HG03457 (cell line): ENCODE measurements at regions not wholly inside any gene's neighbourhood (a gene's known extent, or its start where the extent isn't known, plus 50 kb on each side); places are given as distances from the start of the nearest gene placed in this dataset.

Experiments used
- ATAC-seq: cut with Tn5 transposase; IDR thresholded peaks from one replicate; pipeline ENCODE4 v1.9.1; 2021; ENCODE audit warnings: moderate number of reproducible peaks; ENCODE audit not compliant: unreplicated experiment

GRCh38 chr14:22513066-22513812, 75.8 kb downstream of the DAD1 start:
- ATAC-seq: no peak

GRCh38 chr14:22512106-22512814, 76.8 kb downstream of the DAD1 start:
- ATAC-seq: no peak

- no peak for ATAC-seq
These were observed 78.4 kb downstream of the DAD1 start for GRCh38 chr14:22510527-22511110.

GRCh38 chr14:22509751-22510300, 79.2 kb downstream of the DAD1 start:
- ATAC-seq: no peak

- ATAC-seq: no peak
These were observed 79.9 kb downstream of the DAD1 start for GRCh38 chr14:22509036-22509709.

GRCh38 chr14:22508662-22509035, 80.4 kb downstream of the DAD1 start:
- no peak for ATAC-seq

- no peak for ATAC-seq
These were observed 80.9 kb downstream of the DAD1 start for GRCh38 chr14:22508150-22508457.

GRCh38 chr14:22506778-22507351, 82.2 kb downstream of the DAD1 start:
- no peak for ATAC-seq

- ATAC-seq: no peak
These were observed 82.7 kb downstream of the DAD1 start for GRCh38 chr14:22506378-22506710.

GRCh38 chr14:22505697-22506377, 83.2 kb downstream of the DAD1 start:
- ATAC-seq: no peak

GRCh38 chr14:22505309-22505696, 83.7 kb downstream of the DAD1 start:
- ATAC-seq: no peak

- ATAC-seq: no peak
These were observed 86.5 kb downstream of the DAD1 start for GRCh38 chr14:22502551-22502950.

GRCh38 chr14:22502007-22502406, 87.0 kb downstream of the DAD1 start:
- ATAC-seq: no peak

GRCh38 chr14:22500954-22501726, 87.9 kb downstream of the DAD1 start:
- ATAC-seq: no peak

GRCh38 chr14:22500525-22500924, 88.5 kb downstream of the DAD1 start:
- no peak for ATAC-seq

GRCh38 chr14:22497671-22498093, 91.3 kb downstream of the DAD1 start:
- ATAC-seq: no peak

- ATAC-seq: no peak
These were observed 91.9 kb downstream of the DAD1 start for GRCh38 chr14:22497144-22497423.

GRCh38 chr14:22494486-22495135, 94.4 kb downstream of the DAD1 start:
- ATAC-seq: no peak

GRCh38 chr14:22493753-22494152, 95.3 kb downstream of the DAD1 start:
- ATAC-seq: no peak
